Mesendoderm (in vitro differentiated cells): ENCODE measurements at regions not wholly inside any gene's neighbourhood (a gene's known extent, or its start where the extent isn't known, plus 50 kb on each side); places are given as distances from the start of the nearest gene placed in this dataset.
A peak's percentile ranks its signal among the peaks of the same experiment; 100 is the strongest.

Experiments
- DNase-seq: peaks from one replicate; pipeline ENCODE4 v3.0.0; 2013
- H2AK5ac ChIP-seq: 2 replicates; pipeline ENCODE4 v1.6.1; 2013; ENCODE audit warnings: low read length, inconsistent platforms
- H2BK120ac ChIP-seq: 2 replicates; pipeline ENCODE4 v1.6.1; 2013; ENCODE audit warnings: low read depth, mild to moderate bottlenecking, low read length, moderate library complexity, mixed read lengths
- H2BK15ac ChIP-seq: replicated peaks from 2 replicates; pipeline ENCODE4 v1.6.1; 2013; ENCODE audit warnings: low read depth, mild to moderate bottlenecking, moderate library complexity
- H2BK5ac ChIP-seq: 2 replicates; pipeline ENCODE4 v1.6.1; 2013; ENCODE audit warnings: low read length, inconsistent platforms
- H3K18ac ChIP-seq: 2 replicates; pipeline ENCODE4 v1.6.1; 2013; ENCODE audit warnings: mild to moderate bottlenecking, low read length, mixed read lengths
- H3K23ac ChIP-seq: one replicate; pipeline ENCODE4 v1.6.1; 2013; ENCODE audit warnings: low read length
- H3K27ac ChIP-seq: 2 replicates; pipeline ENCODE4 v1.5.1; 2013; ENCODE audit warnings: low read depth, mild to moderate bottlenecking, inconsistent platforms, low read length, moderate library complexity
- H3K27me3 ChIP-seq: 2 replicates; pipeline ENCODE4 v1.6.1; 2013; ENCODE audit warnings: low read length, control low read depth, mild to moderate bottlenecking, inconsistent platforms; ENCODE audit not compliant: insufficient read depth, poor library complexity
- H3K36me3 ChIP-seq: 2 replicates; pipeline ENCODE4 v1.6.1; 2013; ENCODE audit warnings: low read length, inconsistent platforms; ENCODE audit not compliant: control insufficient read depth, insufficient read depth
- H3K4ac ChIP-seq: one replicate; pipeline ENCODE4 v1.6.1; 2013; ENCODE audit warnings: low read depth, mild to moderate bottlenecking, low read length, moderate library complexity
- H3K4me1 ChIP-seq: 2 replicates; pipeline ENCODE4 v1.6.1; 2013; ENCODE audit warnings: low read depth, low read length, inconsistent platforms; ENCODE audit not compliant: control insufficient read depth
- H3K4me2 ChIP-seq: 2 replicates; pipeline ENCODE4 v1.6.1; 2013; ENCODE audit warnings: low read length
- H3K4me3 ChIP-seq: 2 replicates; pipeline ENCODE4 v1.5.1; 2013; ENCODE audit warnings: mild to moderate bottlenecking, low read length
- H3K56ac ChIP-seq: one replicate; pipeline ENCODE4 v1.6.1; 2013; ENCODE audit warnings: low read length
- H3K79me1 ChIP-seq: 2 replicates; pipeline ENCODE4 v1.6.1; 2013; ENCODE audit warnings: low read length, inconsistent platforms
- H3K79me2 ChIP-seq: 2 replicates; pipeline ENCODE4 v1.6.1; 2013; ENCODE audit warnings: mild to moderate bottlenecking, low read length; ENCODE audit not compliant: control insufficient read depth, insufficient read depth
- H3K9ac ChIP-seq: 2 replicates; pipeline ENCODE4 v1.6.1; 2013; ENCODE audit warnings: low read length, inconsistent platforms
- H4K5ac ChIP-seq: one replicate; pipeline ENCODE4 v1.6.1; 2013; ENCODE audit warnings: low read length
- H4K8ac ChIP-seq: one replicate; pipeline ENCODE4 v1.6.1; 2013; ENCODE audit warnings: low read depth, mild to moderate bottlenecking, control low read depth, low read length, moderate library complexity
- WGBS: extraction: QIAGEN DNeasy Blood & Tissue Kit; methylation state at CpG from one replicate; pipeline ENCODE4 v1.1.7; 2013; ENCODE audit warnings: low lambda C conversion rate, missing lambda C conversion rate; ENCODE audit not compliant: insufficient coverage; ENCODE audit errors: extremely low coverage; 5-methylcytosine and 5-hydroxymethylcytosine counted together

- Histone ChIP-seq H3K56ac (no peak overlapping the region), H3K18ac (no peak overlapping the region), H3K4me2 (no peak overlapping the region), H2BK120ac (no peak overlapping the region), H3K9ac (no peak overlapping the region), H3K79me2 (no peaks in the 10 kb centered on the region), H3K4me1 (no peaks in the 10 kb centered on the region), H3K36me3 (no peaks in the 10 kb centered on the region), H3K27me3 (no peaks in the 10 kb centered on the region), H3K79me1 (no peaks in the 10 kb centered on the region), H3K4ac (no peak overlapping the region), H3K4me3 (no peak overlapping the region), H3K23ac (no peak overlapping the region), H3K27ac (no peak overlapping the region), H2BK15ac (no peak overlapping the region), H2BK5ac (no peak overlapping the region), H4K8ac (no peak overlapping the region), H4K5ac (no peak overlapping the region), H2AK5ac (no peak overlapping the region)
- peak; percentile 53 for DNase-seq
- no CpG with 5 or more reads among the region's 6 CpGs for WGBS
Measured at GRCh38 chr5:61881821-61882487, 424.1 kb upstream of the KIF2A start.

GRCh38 chr5:61882901-61883500, 423.0 kb upstream of the KIF2A start:
- H3K4me2 ChIP-seq, result no peak overlapping the region
- H3K4me1 ChIP-seq, result no peaks in the 10 kb centered on the region
- H3K23ac ChIP-seq, result no peak overlapping the region
- H4K5ac ChIP-seq, result no peak overlapping the region
- H2BK5ac ChIP-seq, result no peak overlapping the region
- no peak overlapping the region for H3K9ac ChIP-seq
- no peaks in the 10 kb centered on the region for H3K79me1 ChIP-seq
- DNase-seq, result no peak
- WGBS, result no CpG with 5 or more reads among the region's 9 CpGs
- H3K4me3 ChIP-seq, result no peak overlapping the region
- no peak overlapping the region for H2BK120ac ChIP-seq
- H3K36me3 ChIP-seq, result no peaks in the 10 kb centered on the region
- no peak overlapping the region for H3K56ac ChIP-seq
- H2BK15ac ChIP-seq, result no peak overlapping the region
- H2AK5ac ChIP-seq, result no peak overlapping the region
- no peaks in the 10 kb centered on the region for H3K79me2 ChIP-seq
- H4K8ac ChIP-seq, result no peak overlapping the region
- no peaks in the 10 kb centered on the region for H3K27me3 ChIP-seq
- H3K18ac ChIP-seq, result no peak overlapping the region
- no peak overlapping the region for H3K27ac ChIP-seq
- H3K4ac ChIP-seq, result no peak overlapping the region

DNA sequence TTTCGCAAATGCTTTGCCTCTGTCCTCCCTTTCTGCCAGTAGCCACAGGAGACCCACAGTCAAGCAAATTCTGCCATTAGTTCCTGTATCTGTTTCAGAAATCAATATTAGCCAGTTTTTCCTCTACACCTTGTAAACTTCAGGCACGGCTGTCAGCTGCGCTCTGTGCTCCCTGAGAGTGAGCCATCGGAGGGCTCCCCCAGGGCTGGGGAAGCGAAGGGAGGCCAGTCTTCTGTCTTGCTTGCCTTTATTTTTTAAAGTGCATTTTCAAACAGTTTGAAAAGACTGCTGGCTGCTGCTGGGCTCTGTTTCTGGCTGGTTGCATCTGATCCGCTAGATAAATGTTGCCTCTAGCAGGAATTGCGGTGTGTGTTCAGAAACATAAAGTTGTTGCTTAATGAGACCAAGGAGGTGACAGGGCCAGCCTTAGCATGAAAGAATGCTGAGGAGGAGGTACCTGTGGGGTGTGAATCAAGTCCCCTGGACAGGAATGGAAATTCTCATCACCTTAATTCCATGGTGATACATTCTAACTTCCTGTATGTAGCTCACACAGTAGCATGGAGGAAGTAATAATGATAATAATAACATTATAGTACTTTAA, 421.7 kb upstream of the KIF2A start:
- WGBS, result no CpG with 5 or more reads among the region's 7 CpGs
- no peak overlapping the region for H3K56ac ChIP-seq

DNA sequence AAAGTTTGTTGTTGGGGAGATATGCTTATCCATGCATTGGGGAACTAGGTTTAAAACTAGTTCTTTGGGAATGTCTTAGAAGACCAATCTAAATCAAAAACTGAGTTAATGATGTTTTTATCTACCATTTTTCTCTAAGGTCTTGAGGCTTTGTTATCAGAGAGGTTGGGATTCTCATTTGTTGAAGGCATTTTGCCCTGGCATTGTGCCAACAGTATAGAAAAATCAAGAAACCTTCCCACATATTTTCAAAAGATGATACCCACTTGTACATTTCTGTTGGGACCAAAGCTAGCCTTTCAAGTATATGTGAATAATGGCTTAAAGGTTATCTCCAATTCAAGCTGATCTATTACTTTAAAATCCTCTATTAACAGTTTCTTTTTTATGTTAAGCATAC, 419.8 kb upstream of the KIF2A start:
- H4K5ac ChIP-seq, result no peak overlapping the region
- no peak overlapping the region for H3K56ac ChIP-seq
- H2BK5ac ChIP-seq, result no peak overlapping the region
- no peaks in the 10 kb centered on the region for H3K79me1 ChIP-seq
- no peak for DNase-seq
- no peaks in the 10 kb centered on the region for H3K79me2 ChIP-seq
- no peak overlapping the region for H3K27ac ChIP-seq
- no peak overlapping the region for H2AK5ac ChIP-seq
- no peak overlapping the region for H3K18ac ChIP-seq
- no peaks in the 10 kb centered on the region for H3K27me3 ChIP-seq
- H2BK120ac ChIP-seq, result no peak overlapping the region
- H4K8ac ChIP-seq, result no peak overlapping the region
- H3K4me2 ChIP-seq, result no peak overlapping the region
- no peak overlapping the region for H3K4ac ChIP-seq
- no peak overlapping the region for H3K9ac ChIP-seq
- H2BK15ac ChIP-seq, result no peak overlapping the region
- H3K4me1 ChIP-seq, result no peaks in the 10 kb centered on the region
- no peak overlapping the region for H3K23ac ChIP-seq
- H3K36me3 ChIP-seq, result no peaks in the 10 kb centered on the region
- no peak overlapping the region for H3K4me3 ChIP-seq

More for the DNA sequence above, 421.7 kb upstream of the KIF2A start:
- H3K23ac ChIP-seq, result no peak overlapping the region
- no peaks in the 10 kb centered on the region for H3K79me2 ChIP-seq
- H3K4me3 ChIP-seq, result no peak overlapping the region
- no peak overlapping the region for H2BK120ac ChIP-seq
- no peak overlapping the region for H4K8ac ChIP-seq
- H3K27me3 ChIP-seq, result no peaks in the 10 kb centered on the region
- peak; percentile 31 for DNase-seq
- no peak overlapping the region for H2AK5ac ChIP-seq
- no peaks in the 10 kb centered on the region for H3K79me1 ChIP-seq
- H4K5ac ChIP-seq, result no peak overlapping the region
- H3K36me3 ChIP-seq, result no peaks in the 10 kb centered on the region
- H3K9ac ChIP-seq, result no peak overlapping the region
- no peak overlapping the region for H2BK5ac ChIP-seq
- no peak overlapping the region for H3K4ac ChIP-seq
- no peaks in the 10 kb centered on the region for H3K4me1 ChIP-seq
- no peak overlapping the region for H2BK15ac ChIP-seq
- no peak overlapping the region for H3K27ac ChIP-seq
- no peak overlapping the region for H3K4me2 ChIP-seq
- H3K18ac ChIP-seq, result peak overlapping the region; percentile 30

- H3K36me3 ChIP-seq, result no peaks in the 10 kb centered on the region
- no peak overlapping the region for H3K4me2 ChIP-seq
- no peak overlapping the region for H2BK15ac ChIP-seq
- no peak overlapping the region for H3K4me3 ChIP-seq
- H2BK120ac ChIP-seq, result no peak overlapping the region
- WGBS, result no CpG with 5 or more reads among the region's 1 CpG
- no peak for DNase-seq
- no peak overlapping the region for H3K23ac ChIP-seq
- no peak overlapping the region for H3K4ac ChIP-seq
- H3K56ac ChIP-seq, result no peak overlapping the region
- H3K79me2 ChIP-seq, result no peaks in the 10 kb centered on the region
- no peak overlapping the region for H3K18ac ChIP-seq
- H4K5ac ChIP-seq, result no peak overlapping the region
- H3K4me1 ChIP-seq, result no peaks in the 10 kb centered on the region
- no peak overlapping the region for H2BK5ac ChIP-seq
- H3K27ac ChIP-seq, result no peak overlapping the region
- no peak overlapping the region for H2AK5ac ChIP-seq
- H3K9ac ChIP-seq, result no peak overlapping the region
- no peaks in the 10 kb centered on the region for H3K79me1 ChIP-seq
- no peak overlapping the region for H4K8ac ChIP-seq
- no peaks in the 10 kb centered on the region for H3K27me3 ChIP-seq
Measured at GRCh38 chr5:61887271-61887670, 418.7 kb upstream of the KIF2A start.
